ENCODE measurements at regions not wholly inside any gene's neighbourhood (a gene's known extent, or its start where the extent isn't known, plus 50 kb on each side); places are given as distances from the start of the nearest gene placed in this dataset.

GRCh38 chr1:20423169-20423795, 62.7 kb downstream of the CAMK2N1 start:
- intact Hi-C loops (cut with DNase I) = no loop called here
- H3K4me3 ChIP-seq = no peak overlapping the region
- H3K9me3 ChIP-seq = no peaks in the 10 kb centered on the region
- no peaks in the 10 kb centered on the region for H3K27me3 ChIP-seq
- H3K27ac ChIP-seq = no peak overlapping the region
- H3K36me3 ChIP-seq = no peaks in the 10 kb centered on the region
- 88 to 93% (median 93%) methylated on average over 3 of the region's 3 CpGs for WGBS, 3 donors
- TF ChIP-seq EP300 (IDR thresholded peaks at IDR 0.05) (no peak), POLR2A (IDR thresholded peaks at IDR 0.05) (no peak)
- TF ChIP-seq, protein P1, sequence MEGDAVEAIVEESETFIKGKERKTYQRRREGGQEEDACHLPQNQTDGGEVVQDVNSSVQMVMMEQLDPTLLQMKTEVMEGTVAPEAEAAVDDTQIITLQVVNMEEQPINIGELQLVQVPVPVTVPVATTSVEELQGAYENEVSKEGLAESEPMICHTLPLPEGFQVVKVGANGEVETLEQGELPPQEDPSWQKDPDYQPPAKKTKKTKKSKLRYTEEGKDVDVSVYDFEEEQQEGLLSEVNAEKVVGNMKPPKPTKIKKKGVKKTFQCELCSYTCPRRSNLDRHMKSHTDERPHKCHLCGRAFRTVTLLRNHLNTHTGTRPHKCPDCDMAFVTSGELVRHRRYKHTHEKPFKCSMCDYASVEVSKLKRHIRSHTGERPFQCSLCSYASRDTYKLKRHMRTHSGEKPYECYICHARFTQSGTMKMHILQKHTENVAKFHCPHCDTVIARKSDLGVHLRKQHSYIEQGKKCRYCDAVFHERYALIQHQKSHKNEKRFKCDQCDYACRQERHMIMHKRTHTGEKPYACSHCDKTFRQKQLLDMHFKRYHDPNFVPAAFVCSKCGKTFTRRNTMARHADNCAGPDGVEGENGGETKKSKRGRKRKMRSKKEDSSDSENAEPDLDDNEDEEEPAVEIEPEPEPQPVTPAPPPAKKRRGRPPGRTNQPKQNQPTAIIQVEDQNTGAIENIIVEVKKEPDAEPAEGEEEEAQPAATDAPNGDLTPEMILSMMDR (IDR thresholded peaks at IDR 0.05) = no peak
- DNase-seq = no peak
- H3K4me1 ChIP-seq (ENCODE audit: insufficient read depth) = no peaks in the 10 kb centered on the region

DNA sequence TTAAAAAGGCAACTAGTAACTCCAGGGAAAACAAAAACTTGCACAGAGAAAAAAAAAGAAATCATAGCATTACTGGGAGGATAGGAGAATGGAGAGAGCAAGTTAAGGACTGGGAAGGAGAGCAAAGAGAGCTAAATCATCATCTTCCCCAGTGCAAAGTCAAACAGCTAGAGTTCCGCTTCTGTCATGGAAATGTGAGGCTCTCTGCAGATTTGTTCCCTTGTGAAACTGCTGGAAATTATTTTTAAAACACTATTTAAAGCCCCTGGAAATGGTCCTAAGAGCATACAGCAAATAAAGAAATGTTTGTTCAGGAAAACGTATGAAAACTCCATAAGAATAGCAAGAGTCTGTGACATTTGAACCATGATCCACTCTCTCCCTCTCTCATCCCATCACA, 64.6 kb downstream of the CAMK2N1 start:
- no peaks in the 10 kb centered on the region for H3K4me1 ChIP-seq (ENCODE audit: insufficient read depth)
- TF ChIP-seq, protein P1 (IDR thresholded peaks at IDR 0.05) = no peak
- no peak for TF ChIP-seq POLR2A (IDR thresholded peaks at IDR 0.05)
- no peak for TF ChIP-seq EP300 (IDR thresholded peaks at IDR 0.05)
- H3K27ac ChIP-seq = no peak overlapping the region
- H3K36me3 ChIP-seq = no peaks in the 10 kb centered on the region
- H3K27me3 ChIP-seq = no peaks in the 10 kb centered on the region
- 61 to 72% (median 68%) methylated on average over 2 of the region's 2 CpGs for WGBS, 3 donors
- no peak overlapping the region for H3K4me3 ChIP-seq
- no peaks in the 10 kb centered on the region for H3K9me3 ChIP-seq
- no peak for DNase-seq
- intact Hi-C loops (cut with DNase I) = no loop called here

GRCh38 chr1:20417581-20417980, 68.4 kb downstream of the CAMK2N1 start:
- Histone ChIP-seq H3K27ac (no peak overlapping the region), H3K36me3 (no peaks in the 10 kb centered on the region), H3K4me1 (ENCODE audit: insufficient read depth) (no peaks in the 10 kb centered on the region), H3K4me3 (no peak overlapping the region), H3K9me3 (no peaks in the 10 kb centered on the region), H3K27me3 (no peaks in the 10 kb centered on the region)
- intact Hi-C loops (cut with DNase I) = no loop called here
- no peak for TF ChIP-seq POLR2A (IDR thresholded peaks at IDR 0.05)
- TF ChIP-seq, protein P1 (IDR thresholded peaks at IDR 0.05) = no peak
- no peak for TF ChIP-seq EP300 (IDR thresholded peaks at IDR 0.05)
- 78 to 85% (median 83%) methylated on average over 8 of the region's 8 CpGs for WGBS, 3 donors
- DNase-seq = no peak

DNA sequence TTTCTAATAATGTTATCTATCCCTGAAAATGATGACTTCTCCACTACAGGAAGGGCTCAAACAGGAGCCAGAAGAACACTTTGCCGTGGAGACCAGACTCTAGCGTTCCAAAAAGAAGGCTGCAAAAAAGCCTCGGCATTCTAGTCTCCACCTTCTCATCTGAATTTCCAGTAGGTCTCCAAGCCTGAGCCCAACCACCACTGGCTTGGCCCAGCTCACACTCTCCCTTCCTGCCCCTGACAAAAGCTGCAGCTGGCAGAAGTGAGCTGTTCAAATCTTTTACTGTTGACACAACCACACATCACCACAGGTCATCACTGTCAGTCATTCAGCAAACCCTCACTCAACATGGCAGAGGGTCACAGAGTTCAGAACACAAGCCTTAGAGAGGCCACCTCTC, 69.3 kb downstream of the CAMK2N1 start:
- H3K9me3 ChIP-seq = no peaks in the 10 kb centered on the region
- WGBS, 3 donors = 79 to 92% (median 83%) methylated on average over 3 of the region's 3 CpGs
- no peak overlapping the region for H3K27ac ChIP-seq
- no peaks in the 10 kb centered on the region for H3K36me3 ChIP-seq
- DNase-seq = no peak
- no peak overlapping the region for H3K4me3 ChIP-seq
- intact Hi-C loops (cut with DNase I) = no loop called here
- no peak for TF ChIP-seq EP300 (IDR thresholded peaks at IDR 0.05)
- H3K4me1 ChIP-seq (ENCODE audit: insufficient read depth) = no peaks in the 10 kb centered on the region
- H3K27me3 ChIP-seq = no peaks in the 10 kb centered on the region

- Histone ChIP-seq H3K9me3 (no peaks in the 10 kb centered on the region), H3K27me3 (no peaks in the 10 kb centered on the region), H3K36me3 (no peaks in the 10 kb centered on the region), H3K4me1 (ENCODE audit: insufficient read depth) (no peaks in the 10 kb centered on the region), H3K4me3 (no peak overlapping the region), H3K27ac (no peak overlapping the region)
- no peak for DNase-seq
- intact Hi-C loops (cut with DNase I) = no loop called here
- TF ChIP-seq, protein P1 (IDR thresholded peaks at IDR 0.05) = no peak
- TF ChIP-seq POLR2A (IDR thresholded peaks at IDR 0.05) (no peak), EP300 (IDR thresholded peaks at IDR 0.05) (no peak)
- 78 to 83% (median 82%) methylated on average over 3 of the region's 3 CpGs for WGBS, 3 donors
Measured at GRCh38 chr1:20413776-20414140, 72.3 kb downstream of the CAMK2N1 start.
